HepG2 (cell line): ENCODE measurements at regions not wholly inside any gene's neighbourhood (a gene's known extent, or its start where the extent isn't known, plus 50 kb on each side); places are given as distances from the start of the nearest gene placed in this dataset.

Source experiments
- ATAC-seq: fragments of 200-7000 bp; cut with Tn5 transposase; 3 replicates; pipeline ENCODE4 v1.9.1; 2020; ENCODE audit warnings: mild to moderate bottlenecking, moderate library complexity
- BruUV-seq: library from RNA; stranded (reverse); fragments of 400-500 nt; replicated peaks from 2 replicates; lab custom pipeline; 2021; lab: Mats Ljungman, UMichigan
- CTCF ChIA-PET: fragments of 300-600 bp; formaldehyde crosslinking; extraction: SDS; loops from one replicate; lab custom pipeline; 2021; ENCODE audit warnings: low total read pairs, inconsistent platforms, low intra/inter-chr PET ratio; lab: Yijun Ruan, JAX
- POLR2A ChIA-PET: fragments of 350-600 bp; sonication (Branson Sonifier 250); formaldehyde crosslinking; loops from one replicate; lab custom pipeline; 2020; ENCODE audit warnings: antibody characterized with exemption, inconsistent platforms; lab: Yijun Ruan, JAX
- DNase-seq: peaks from one replicate; pipeline ENCODE4 v3.0.0-alpha.2; 2015; ENCODE audit warnings: low spot score
- FAIRE-seq: peaks from 3 replicates; lab custom pipeline; 2011; peaks lifted over from hg19 to GRCh38; lab: Jason Lieb, UNC
- H2AFZ ChIP-seq: one replicate; pipeline ENCODE4 v1.6.1; 2011; ENCODE audit warnings: low read length, inconsistent platforms
- H3K27ac ChIP-seq: fragments of 300-600 bp; 3 replicates; pipeline ENCODE4 v1.8.0; 2011; ENCODE audit warnings: mixed run types, mild to moderate bottlenecking, mixed read lengths, low read length, inconsistent platforms; ENCODE audit not compliant: insufficient read depth; ENCODE audit errors: extremely low read length
- H3K27me3 ChIP-seq, 2 experiments: fragments of 200-600 bp in 1 of 2; 2 replicates in 1 of 2; 3 replicates in 1 of 2; pipeline versions ENCODE4 v1.6.0 to v1.8.0; 2011; ENCODE audit warnings: low read length in 2 of 2, mild to moderate bottlenecking in 2 of 2, moderate library complexity in 2 of 2, inconsistent platforms in 1 of 2; ENCODE audit not compliant: insufficient read depth in 2 of 2, control insufficient read depth in 1 of 2
- H3K36me3 ChIP-seq, 2 experiments: fragments of 200-600 bp in 1 of 2; replicated peaks in 1 of 2; 2 replicates in 1 of 2; 3 replicates in 1 of 2; pipeline versions ENCODE4 v1.5.1 to v1.8.0; 2011; ENCODE audit warnings: low read length in 2 of 2, inconsistent platforms in 1 of 2; ENCODE audit not compliant: insufficient read depth in 2 of 2, control insufficient read depth in 1 of 2
- H3K4me1 ChIP-seq: 2 replicates; pipeline ENCODE4 v1.5.1; 2012; ENCODE audit warnings: low read length, inconsistent platforms; ENCODE audit not compliant: insufficient read depth
- H3K4me2 ChIP-seq: 2 replicates; pipeline ENCODE4 v1.6.0; 2011; ENCODE audit warnings: low read depth, low read length, inconsistent platforms
- H3K4me3 ChIP-seq, 3 experiments: fragments of 200-600 bp in 1 of 3; sonication (generic), shearing (Covaris generic) in 1 of 3; replicated peaks in 1 of 3; 2 replicates each; pipeline ENCODE4 v1.5.1; 2011 to 2016; ENCODE audit warnings: low read length in 3 of 3, inconsistent platforms in 2 of 3, low read depth in 2 of 3, mild to moderate bottlenecking in 2 of 3, control low read depth in 1 of 3, mixed read lengths in 1 of 3; ENCODE audit not compliant: insufficient read depth in 1 of 3
- H3K79me2 ChIP-seq: one replicate; pipeline ENCODE4 v1.6.1; 2011; ENCODE audit warnings: low read length, inconsistent platforms; ENCODE audit not compliant: insufficient read depth
- H3K9ac ChIP-seq: 2 replicates; pipeline ENCODE4 v1.6.0; 2011; ENCODE audit warnings: mild to moderate bottlenecking, low read depth, low read length, inconsistent platforms; ENCODE audit not compliant: insufficient read depth
- H3K9me3 ChIP-seq: 2 replicates; pipeline ENCODE4 v1.5.1; 2012; ENCODE audit warnings: mild to moderate bottlenecking, low read length
- H4K20me1 ChIP-seq: 2 replicates; pipeline ENCODE4 v1.6.0; 2011; ENCODE audit warnings: inconsistent platforms, mild to moderate bottlenecking, low read length, moderate library complexity; ENCODE audit not compliant: insufficient read depth
- ARID5B ChIP-seq: IDR thresholded peaks from 2 replicates; pipeline ENCODE4 v1.4.0; 2020; ENCODE audit warnings: mild to moderate bottlenecking, missing genetic modification reagents
- DMAP1 ChIP-seq: IDR thresholded peaks from 2 replicates; pipeline ENCODE4 v1.6.1; 2016
- HMGXB3 ChIP-seq: sonication (generic); formaldehyde crosslinking; IDR thresholded peaks from 2 replicates; pipeline ENCODE4 v1.4.0; 2020; ENCODE audit warnings: missing genetic modification reagents, borderline replicate concordance
- MZF1 ChIP-seq: sonication (generic); formaldehyde crosslinking; IDR thresholded peaks from 2 replicates; pipeline ENCODE4 v1.8.1; 2023; ENCODE audit warnings: mild to moderate bottlenecking, missing genetic modification reagents, borderline replicate concordance
- ZBTB26 ChIP-seq: IDR thresholded peaks from 2 replicates; pipeline ENCODE4 v1.6.1; 2016; ENCODE audit warnings: missing compliant biosample characterization, missing genetic modification reagents, borderline replicate concordance
- ZKSCAN5 ChIP-seq: sonication (generic); formaldehyde crosslinking; IDR thresholded peaks from 2 replicates; pipeline ENCODE4 v1.5.1; 2020; ENCODE audit warnings: mild to moderate bottlenecking, missing genetic modification reagents
- ZNF143 ChIP-seq: sonication (generic); formaldehyde crosslinking; IDR thresholded peaks from 2 replicates; pipeline ENCODE4 v1.4.0; 2020; ENCODE audit warnings: missing genetic modification reagents
- ZNF205 ChIP-seq: IDR thresholded peaks from 2 replicates; pipeline ENCODE4 v1.6.1; 2018; ENCODE audit warnings: missing biosample characterization, missing genetic modification reagents
- WGBS: methylation state at CpG from one replicate; pipeline ENCODE4 v1.1.6; 2017; ENCODE audit warnings: low lambda C conversion rate; 5-methylcytosine and 5-hydroxymethylcytosine counted together
- in situ Hi-C: cut with HindIII; loops from 2 replicates; pipeline ENCODE4 v1.10.0; 2017; ENCODE audit warnings: low pct_unique_long_range_greater_than_20kb; ENCODE audit not compliant: extremely low pct_ligation_motif_present
- intact Hi-C: fragments of 100-400 bp; cut with micrococcal nuclease; formaldehyde crosslinking; loops from one replicate; pipeline ENCODE4 v1.10.0; 2022; ENCODE audit not compliant: unreplicated experiment

DNA sequence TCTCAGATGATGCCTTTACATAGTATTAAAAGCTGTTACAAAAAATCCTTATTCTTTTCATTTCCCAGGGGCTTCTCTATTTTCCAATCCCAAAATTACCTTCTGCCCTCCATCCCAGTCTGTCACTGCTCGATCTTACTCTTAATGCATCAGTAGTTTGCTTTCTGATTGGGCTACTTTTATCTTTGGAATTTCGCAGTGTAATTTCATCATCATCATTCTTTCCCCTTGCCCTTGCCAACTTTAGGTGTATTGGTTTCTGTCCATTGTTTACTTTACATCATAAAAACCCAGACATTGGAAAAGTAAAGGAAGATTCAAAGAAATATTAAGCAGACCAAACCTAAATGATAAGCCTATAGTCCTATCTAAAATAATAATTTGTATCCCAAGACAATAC, 457.2 kb downstream of the PIK3C3 start:
- intact Hi-C loops, result no loop called here

More for the DNA sequence above, 457.2 kb downstream of the PIK3C3 start:
- WGBS, result 24% methylated on average over 2 of the region's 2 CpGs
- Histone ChIP-seq H3K9me3 (peaks cover 62% of the 10 kb centered on the region), H3K27me3 (no peaks in the 10 kb centered on the region), H3K9ac (no peak overlapping the region)
- no peak for FAIRE-seq
- BruUV-seq, result no TSS peak
- no peak for ATAC-seq
- TF ChIP-seq ZBTB26 (CRISPR knock-in tag), result no peak
- TF ChIP-seq ZNF143 (CRISPR knock-in tag), result no peak
- TF ChIP-seq MZF1, result no peak
- no peak for TF ChIP-seq HMGXB3 (CRISPR knock-in tag)
- TF ChIP-seq ZNF205 (CRISPR knock-in tag), result no peak
- TF ChIP-seq ZKSCAN5, result no peak
- no peak for TF ChIP-seq ARID5B
- TF ChIP-seq DMAP1, result no peak
- TF ChIP-seq, all 625 proteins: peak for 0
- H4K20me1 ChIP-seq, result no peaks in the 10 kb centered on the region
- no peak for DNase-seq
- no peak overlapping the region for H3K4me2 ChIP-seq
- H3K79me2 ChIP-seq, result no peaks in the 10 kb centered on the region
- POLR2A ChIA-PET, result no interaction called here
- no peaks in the 10 kb centered on the region for H3K36me3 ChIP-seq
- no peak overlapping the region for H3K4me3 ChIP-seq
- CTCF ChIA-PET, result no interaction called here
- H3K27ac ChIP-seq, result no peak overlapping the region
- in situ Hi-C loops, result no loop called here
- H3K4me1 ChIP-seq, result no peaks in the 10 kb centered on the region
- H2AFZ ChIP-seq, result no peak overlapping the region
